HepG2 (cell line): ENCODE measurements at regions not wholly inside any gene's neighbourhood (a gene's known extent, or its start where the extent isn't known, plus 50 kb on each side); places are given as distances from the start of the nearest gene placed in this dataset.

ENCODE experiments used
- ATAC-seq: fragments of 200-7000 bp; cut with Tn5 transposase; 3 replicates; pipeline ENCODE4 v1.9.1; 2020; ENCODE audit warnings: mild to moderate bottlenecking, moderate library complexity
- BruUV-seq: library from RNA; stranded (reverse); fragments of 400-500 nt; replicated peaks from 2 replicates; lab custom pipeline; 2021; lab: Mats Ljungman, UMichigan
- CTCF ChIA-PET: fragments of 300-600 bp; formaldehyde crosslinking; extraction: SDS; loops from one replicate; lab custom pipeline; 2021; ENCODE audit warnings: low total read pairs, inconsistent platforms, low intra/inter-chr PET ratio; lab: Yijun Ruan, JAX
- POLR2A ChIA-PET: fragments of 350-600 bp; sonication (Branson Sonifier 250); formaldehyde crosslinking; loops from one replicate; lab custom pipeline; 2020; ENCODE audit warnings: antibody characterized with exemption, inconsistent platforms; lab: Yijun Ruan, JAX
- DNase-seq: peaks from one replicate; pipeline ENCODE4 v3.0.0-alpha.2; 2015; ENCODE audit warnings: low spot score
- FAIRE-seq: peaks from 3 replicates; lab custom pipeline; 2011; peaks lifted over from hg19 to GRCh38; lab: Jason Lieb, UNC
- H2AFZ ChIP-seq: one replicate; pipeline ENCODE4 v1.6.1; 2011; ENCODE audit warnings: low read length, inconsistent platforms
- H3K27ac ChIP-seq: fragments of 300-600 bp; 3 replicates; pipeline ENCODE4 v1.8.0; 2011; ENCODE audit warnings: mixed run types, mild to moderate bottlenecking, mixed read lengths, low read length, inconsistent platforms; ENCODE audit not compliant: insufficient read depth; ENCODE audit errors: extremely low read length
- H3K27me3 ChIP-seq, 2 experiments: fragments of 200-600 bp in 1 of 2; 2 replicates in 1 of 2; 3 replicates in 1 of 2; pipeline versions ENCODE4 v1.6.0 to v1.8.0; 2011; ENCODE audit warnings: low read length in 2 of 2, mild to moderate bottlenecking in 2 of 2, moderate library complexity in 2 of 2, inconsistent platforms in 1 of 2; ENCODE audit not compliant: insufficient read depth in 2 of 2, control insufficient read depth in 1 of 2
- H3K36me3 ChIP-seq, 2 experiments: fragments of 200-600 bp in 1 of 2; replicated peaks in 1 of 2; 2 replicates in 1 of 2; 3 replicates in 1 of 2; pipeline versions ENCODE4 v1.5.1 to v1.8.0; 2011; ENCODE audit warnings: low read length in 2 of 2, inconsistent platforms in 1 of 2; ENCODE audit not compliant: insufficient read depth in 2 of 2, control insufficient read depth in 1 of 2
- H3K4me1 ChIP-seq: 2 replicates; pipeline ENCODE4 v1.5.1; 2012; ENCODE audit warnings: low read length, inconsistent platforms; ENCODE audit not compliant: insufficient read depth
- H3K4me2 ChIP-seq: 2 replicates; pipeline ENCODE4 v1.6.0; 2011; ENCODE audit warnings: low read depth, low read length, inconsistent platforms
- H3K4me3 ChIP-seq, 3 experiments: fragments of 200-600 bp in 1 of 3; sonication (generic), shearing (Covaris generic) in 1 of 3; replicated peaks in 1 of 3; 2 replicates each; pipeline ENCODE4 v1.5.1; 2011 to 2016; ENCODE audit warnings: low read length in 3 of 3, inconsistent platforms in 2 of 3, low read depth in 2 of 3, mild to moderate bottlenecking in 2 of 3, control low read depth in 1 of 3, mixed read lengths in 1 of 3; ENCODE audit not compliant: insufficient read depth in 1 of 3
- H3K79me2 ChIP-seq: one replicate; pipeline ENCODE4 v1.6.1; 2011; ENCODE audit warnings: low read length, inconsistent platforms; ENCODE audit not compliant: insufficient read depth
- H3K9ac ChIP-seq: 2 replicates; pipeline ENCODE4 v1.6.0; 2011; ENCODE audit warnings: mild to moderate bottlenecking, low read depth, low read length, inconsistent platforms; ENCODE audit not compliant: insufficient read depth
- H3K9me3 ChIP-seq: 2 replicates; pipeline ENCODE4 v1.5.1; 2012; ENCODE audit warnings: mild to moderate bottlenecking, low read length
- H4K20me1 ChIP-seq: 2 replicates; pipeline ENCODE4 v1.6.0; 2011; ENCODE audit warnings: inconsistent platforms, mild to moderate bottlenecking, low read length, moderate library complexity; ENCODE audit not compliant: insufficient read depth
- ATF7-NPFF ChIP-seq: sonication (generic); formaldehyde crosslinking; IDR thresholded peaks from 2 replicates; pipeline ENCODE4 v1.8.1; 2023; ENCODE audit warnings: mild to moderate bottlenecking, low read depth, missing genetic modification reagents, moderate library complexity
- CBFB ChIP-seq: sonication (generic); formaldehyde crosslinking; IDR thresholded peaks from 2 replicates; pipeline ENCODE4 v1.4.0; 2020; ENCODE audit warnings: missing genetic modification reagents
- FIP1L1 ChIP-seq: fragments of 200-400 bp; formaldehyde crosslinking; IDR thresholded peaks from 2 replicates; pipeline ENCODE4 v1.6.1; 2018; ENCODE audit warnings: low read depth, mild to moderate bottlenecking, low read length, moderate library complexity, borderline replicate concordance; ENCODE audit not compliant: insufficient read depth
- FOXC1 ChIP-seq: sonication (generic); formaldehyde crosslinking; IDR thresholded peaks from 2 replicates; pipeline ENCODE4 v1.8.0; 2022; ENCODE audit warnings: mild to moderate bottlenecking, missing genetic modification reagents, borderline replicate concordance
- FOXK1 ChIP-seq: sonication (generic); formaldehyde crosslinking; IDR thresholded peaks from 2 replicates; pipeline ENCODE4 v1.4.0; 2020; ENCODE audit warnings: low read depth, missing genetic modification reagents, borderline replicate concordance
- HNRNPH1 ChIP-seq: fragments of 200-400 bp; formaldehyde crosslinking; optimal IDR thresholded peaks from 2 replicates; pipeline ENCODE3; 2017; ENCODE audit warnings: mild to moderate bottlenecking, low read depth, low read length
- HNRNPK ChIP-seq: fragments of 200-400 bp; formaldehyde crosslinking; IDR thresholded peaks from 2 replicates; pipeline ENCODE4 v1.6.1; 2018; ENCODE audit warnings: low read length, low read depth, moderate library complexity, mild to moderate bottlenecking; ENCODE audit not compliant: poor library complexity, severe bottlenecking
- LCORL ChIP-seq, 2 experiments: fragments of 450-650 bp in 1 of 2; sonication (generic) in 1 of 2; formaldehyde crosslinking in 1 of 2; IDR thresholded peaks; 2 replicates each; pipeline versions ENCODE4 v1.5.0 to v1.6.1; 2017 to 2020; ENCODE audit warnings: antibody characterized with exemption in 1 of 2, missing genetic modification reagents in 1 of 2
- MAFK ChIP-seq, 2 experiments: IDR thresholded peaks in 1 of 2; conservative IDR thresholded peaks in 1 of 2; 2 replicates each; pipeline ENCODE4 v1.6.1; 2011; ENCODE audit warnings: improper control_type of control experiment in 2 of 2, low read length in 2 of 2
- MIER3 ChIP-seq: IDR thresholded peaks from 2 replicates; pipeline ENCODE4 v1.6.1; 2016; ENCODE audit warnings: missing compliant biosample characterization, borderline replicate concordance
- TBP ChIP-seq: sonication (generic); formaldehyde crosslinking; IDR thresholded peaks from 2 replicates; pipeline ENCODE4 v1.5.0; 2020; ENCODE audit warnings: missing genetic modification reagents
- ZNF280B ChIP-seq: sonication (generic); formaldehyde crosslinking; IDR thresholded peaks from 2 replicates; pipeline ENCODE4 v1.5.0; 2020; ENCODE audit warnings: missing genetic modification reagents, mild to moderate bottlenecking, borderline replicate concordance
- in situ Hi-C: cut with HindIII; loops from 2 replicates; pipeline ENCODE4 v1.10.0; 2017; ENCODE audit warnings: low pct_unique_long_range_greater_than_20kb; ENCODE audit not compliant: extremely low pct_ligation_motif_present
- intact Hi-C: fragments of 100-400 bp; cut with micrococcal nuclease; formaldehyde crosslinking; loops from one replicate; pipeline ENCODE4 v1.10.0; 2022; ENCODE audit not compliant: unreplicated experiment
- TF ChIP-seq, protein P1 (sequence below): sonication (generic); formaldehyde crosslinking; IDR thresholded peaks from 2 replicates; pipeline ENCODE4 v1.4.0; 2020; ENCODE audit warnings: missing genetic modification reagents, borderline replicate concordance

- TF ChIP-seq, protein P1, sequence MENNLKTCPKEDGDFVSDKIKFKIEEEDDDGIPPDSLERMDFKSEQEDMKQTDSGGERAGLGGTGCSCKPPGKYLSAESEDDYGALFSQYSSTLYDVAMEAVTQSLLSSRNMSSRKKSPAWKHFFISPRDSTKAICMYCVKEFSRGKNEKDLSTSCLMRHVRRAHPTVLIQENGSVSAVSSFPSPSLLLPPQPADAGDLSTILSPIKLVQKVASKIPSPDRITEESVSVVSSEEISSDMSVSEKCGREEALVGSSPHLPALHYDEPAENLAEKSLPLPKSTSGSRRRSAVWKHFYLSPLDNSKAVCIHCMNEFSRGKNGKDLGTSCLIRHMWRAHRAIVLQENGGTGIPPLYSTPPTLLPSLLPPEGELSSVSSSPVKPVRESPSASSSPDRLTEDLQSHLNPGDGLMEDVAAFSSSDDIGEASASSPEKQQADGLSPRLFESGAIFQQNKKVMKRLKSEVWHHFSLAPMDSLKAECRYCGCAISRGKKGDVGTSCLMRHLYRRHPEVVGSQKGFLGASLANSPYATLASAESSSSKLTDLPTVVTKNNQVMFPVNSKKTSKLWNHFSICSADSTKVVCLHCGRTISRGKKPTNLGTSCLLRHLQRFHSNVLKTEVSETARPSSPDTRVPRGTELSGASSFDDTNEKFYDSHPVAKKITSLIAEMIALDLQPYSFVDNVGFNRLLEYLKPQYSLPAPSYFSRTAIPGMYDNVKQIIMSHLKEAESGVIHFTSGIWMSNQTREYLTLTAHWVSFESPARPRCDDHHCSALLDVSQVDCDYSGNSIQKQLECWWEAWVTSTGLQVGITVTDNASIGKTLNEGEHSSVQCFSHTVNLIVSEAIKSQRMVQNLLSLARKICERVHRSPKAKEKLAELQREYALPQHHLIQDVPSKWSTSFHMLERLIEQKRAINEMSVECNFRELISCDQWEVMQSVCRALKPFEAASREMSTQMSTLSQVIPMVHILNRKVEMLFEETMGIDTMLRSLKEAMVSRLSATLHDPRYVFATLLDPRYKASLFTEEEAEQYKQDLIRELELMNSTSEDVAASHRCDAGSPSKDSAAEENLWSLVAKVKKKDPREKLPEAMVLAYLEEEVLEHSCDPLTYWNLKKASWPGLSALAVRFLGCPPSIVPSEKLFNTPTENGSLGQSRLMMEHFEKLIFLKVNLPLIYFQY (CRISPR knock-in tag), result no peak
- TF ChIP-seq MAFK (conservative IDR thresholded peaks at IDR 0.05 in 1 of 2, IDR thresholded peaks at IDR 0.05 in 1 of 2; ENCODE audit: low read length in 2 of 2), result no peak
- TF ChIP-seq CBFB (CRISPR knock-in tag), result no peak
- no peak for TF ChIP-seq LCORL (IDR thresholded peaks at IDR 0.05)
- no peak for TF ChIP-seq LCORL (CRISPR knock-in tag; IDR thresholded peaks at IDR 0.05)
- TF ChIP-seq, all 625 proteins: peak for 0
These were observed 125.9 kb downstream of the EBLN2 start (continued) for GRCh38 chr3:73187328-73187727.

GRCh38 chr3:73188707-73189106, 127.2 kb downstream of the EBLN2 start:
- no peak overlapping the region for H3K27ac ChIP-seq
- no peaks in the 10 kb centered on the region for H3K27me3 ChIP-seq
- DNase-seq (no peak), ATAC-seq (no peak), FAIRE-seq (no peak)
- ChIA-PET POLR2A (no interaction called here), CTCF (no interaction called here)
- no peaks in the 10 kb centered on the region for H4K20me1 ChIP-seq
- H2AFZ ChIP-seq, result no peak overlapping the region
- no peaks in the 10 kb centered on the region for H3K79me2 ChIP-seq
- in situ Hi-C loops (no loop called here), intact Hi-C loops (no loop called here)
- no peak overlapping the region for H3K4me3 ChIP-seq
- no TSS peak for BruUV-seq
- no peak for TF ChIP-seq FOXK1 (CRISPR knock-in tag)
- no peak for TF ChIP-seq FOXC1
- TF ChIP-seq MIER3, result no peak
- no peak for TF ChIP-seq HNRNPH1
- no peak for TF ChIP-seq ZNF280B (CRISPR knock-in tag)
- no peak for TF ChIP-seq ATF7-NPFF (CRISPR knock-in tag)
- TF ChIP-seq HNRNPK, result no peak
- TF ChIP-seq TBP (CRISPR knock-in tag), result no peak
- TF ChIP-seq FIP1L1, result no peak
- H3K36me3 ChIP-seq, result no peaks in the 10 kb centered on the region
- H3K9me3 ChIP-seq, result no peaks in the 10 kb centered on the region
- no peak overlapping the region for H3K4me2 ChIP-seq
- H3K9ac ChIP-seq, result no peak overlapping the region
- H3K4me1 ChIP-seq, result no peaks in the 10 kb centered on the region
